NCI-H2171 treated with DMSO at 0.1 percent for 48 hours (cell line): ENCODE measurements at regions not wholly inside any gene's neighbourhood (a gene's known extent, or its start where the extent isn't known, plus 50 kb on each side); places are given as distances from the start of the nearest gene placed in this dataset.

Source experiments
- DNase-seq: peaks from one replicate; lab custom pipeline; 2025; lab: John Stamatoyannopoulos, UW

DNA sequence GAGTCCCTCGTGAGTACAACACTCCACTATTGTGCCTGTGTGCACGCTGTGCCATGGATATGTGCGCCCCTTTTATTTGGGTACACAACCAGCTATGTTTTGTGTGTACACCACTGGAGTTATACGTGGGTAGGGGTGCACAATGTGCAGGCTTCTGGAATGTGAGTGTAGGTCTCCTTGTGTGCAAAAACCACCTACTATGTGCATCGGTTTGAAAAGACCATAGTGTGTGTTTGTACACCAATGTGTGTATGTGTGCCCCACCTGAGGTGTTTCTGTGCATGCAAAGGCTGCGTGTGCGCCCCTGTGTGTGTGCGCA lies 86.4 kb upstream of the ALDH1L1 start:
- no peak for DNase-seq

DNA sequence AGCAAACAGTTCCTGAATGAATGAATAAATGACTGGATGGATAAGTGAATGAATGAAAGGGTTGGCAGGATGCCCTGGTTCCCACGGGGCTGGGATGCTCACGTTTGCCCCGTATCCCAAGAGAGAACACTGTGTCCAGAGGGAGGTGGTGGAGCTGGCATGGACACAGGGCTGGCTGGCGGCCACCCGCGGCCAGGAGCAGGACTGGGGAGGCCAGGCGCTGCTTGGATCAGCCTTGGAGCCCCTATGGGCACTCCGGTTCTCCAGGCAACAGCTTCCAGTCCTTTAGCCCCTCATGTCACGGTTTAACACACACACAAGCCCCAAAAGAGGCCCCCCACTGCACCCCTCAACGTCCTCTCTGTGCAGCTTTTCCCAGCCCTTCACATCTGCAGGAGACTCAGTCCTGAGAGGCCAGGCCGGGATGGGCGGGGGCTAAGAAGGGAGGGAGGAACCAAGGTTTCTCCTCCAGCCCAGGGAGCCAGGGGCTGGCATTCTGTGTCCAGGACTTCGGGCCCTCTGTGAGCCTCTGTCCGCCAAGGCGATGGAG lies 86.0 kb upstream of the ALDH1L1 start:
- DNase-seq = no peak

- DNase-seq = no peak
Measured at GRCh38 chr3:126264952-126265351, 84.6 kb upstream of the ALDH1L1 start.

- no peak for DNase-seq
Measured at GRCh38 chr3:126264381-126264780, 84.0 kb upstream of the ALDH1L1 start.

DNA sequence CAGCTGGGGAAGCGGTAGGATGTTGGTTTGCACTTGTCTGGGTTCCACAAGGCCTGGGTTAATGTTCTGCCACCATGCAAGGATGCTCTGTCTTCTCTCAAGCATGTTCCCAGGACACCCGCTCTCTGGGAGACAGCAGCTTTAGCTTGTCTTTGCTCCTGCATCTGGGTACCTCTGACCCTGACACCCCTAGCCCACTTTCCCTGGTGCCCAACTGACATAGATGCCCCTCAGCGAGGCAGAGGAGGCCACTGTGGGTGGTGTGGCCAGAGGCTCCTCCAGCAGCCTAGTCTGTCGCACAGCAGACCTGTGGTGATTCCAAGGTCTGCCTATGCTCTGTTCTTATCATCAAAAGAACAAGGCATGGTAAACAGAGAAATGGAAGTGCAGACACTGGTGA lies 83.6 kb upstream of the ALDH1L1 start:
- no peak for DNase-seq

DNA sequence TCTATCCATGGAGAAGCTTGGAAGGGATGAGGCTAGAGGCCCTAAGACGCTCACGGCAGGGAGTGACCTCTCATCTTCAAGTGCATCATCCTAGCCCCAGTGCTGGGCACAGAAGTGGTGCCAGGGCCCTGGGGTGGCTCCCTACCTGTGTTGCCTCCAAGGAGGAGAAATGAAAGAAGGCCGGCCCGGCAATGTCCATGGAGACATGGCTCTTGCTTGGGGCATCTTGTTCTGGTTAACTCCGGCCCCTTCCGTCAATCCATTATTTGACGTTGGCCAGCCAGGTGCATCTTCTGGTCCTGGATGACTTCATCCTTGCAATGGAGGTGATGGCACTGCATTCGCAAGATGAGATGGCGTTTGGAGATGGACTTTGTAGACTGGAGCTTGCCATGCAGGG lies 83.2 kb upstream of the ALDH1L1 start:
- no peak for DNase-seq

GRCh38 chr3:126262227-126262626 lies 81.8 kb upstream of the ALDH1L1 start:
- DNase-seq = no peak

DNA sequence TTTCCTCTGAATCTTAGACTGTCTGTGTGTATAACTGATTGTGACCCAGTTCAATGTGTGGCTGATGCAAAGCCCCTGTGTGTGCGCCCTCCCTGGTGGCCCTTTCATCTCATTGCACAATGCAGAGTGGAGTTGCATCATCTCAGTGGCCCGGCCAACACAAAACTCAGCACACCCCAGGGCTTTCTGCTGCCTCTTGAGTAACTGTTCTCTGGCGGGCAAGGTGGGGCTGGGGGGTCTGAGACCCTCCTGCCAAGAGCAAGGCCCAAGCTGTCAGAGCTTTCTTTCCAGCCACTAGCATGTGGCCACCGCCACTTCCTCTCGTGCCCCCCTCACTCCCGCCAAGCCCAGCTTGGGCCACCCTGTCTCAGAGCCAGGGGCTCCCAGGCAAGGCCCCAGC lies 80.7 kb upstream of the ALDH1L1 start:
- no peak for DNase-seq

GRCh38 chr3:126259411-126260391 lies 79.3 kb upstream of the ALDH1L1 start:
- DNase-seq = no peak

- no peak for DNase-seq
Measured at GRCh38 chr3:126258670-126259069, 78.3 kb upstream of the ALDH1L1 start.

DNA sequence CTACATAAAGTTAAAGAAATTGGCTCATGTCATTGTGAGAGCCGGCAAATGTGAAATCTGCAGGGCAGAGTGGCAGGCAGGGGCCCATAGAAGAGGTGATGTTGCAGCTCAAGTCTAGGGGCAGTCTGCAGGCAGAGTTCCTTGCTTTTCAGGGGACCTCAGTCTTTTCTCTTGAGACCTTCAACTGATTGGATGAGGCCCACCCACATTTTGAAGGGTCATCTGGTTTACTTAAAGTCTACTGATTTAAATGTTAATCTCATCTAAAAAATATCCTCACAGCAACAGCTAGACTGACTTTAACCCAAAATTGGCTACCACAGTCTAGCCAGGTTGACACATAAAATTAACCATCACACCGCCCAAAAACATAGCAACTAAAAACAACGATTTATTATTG lies 77.6 kb upstream of the ALDH1L1 start:
- no peak for DNase-seq

DNA sequence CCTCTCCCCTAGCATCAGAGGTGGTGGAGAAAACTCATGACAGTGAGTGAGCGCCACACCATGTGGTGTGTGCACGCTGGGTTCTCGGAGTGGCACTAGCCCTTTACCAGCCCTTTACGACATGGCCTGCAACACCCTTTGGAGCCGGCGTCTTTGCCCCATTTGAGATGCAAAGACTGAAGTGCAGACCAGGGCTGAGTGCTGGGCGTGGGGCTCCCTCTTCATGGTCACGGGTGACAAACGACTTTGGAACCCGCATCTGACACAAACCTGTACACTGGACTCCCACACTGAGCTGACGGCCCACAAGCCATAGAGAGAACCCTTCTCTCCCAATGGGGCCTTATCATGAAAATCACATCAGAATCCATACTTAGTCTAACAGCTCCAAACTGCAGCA lies 76.8 kb upstream of the ALDH1L1 start:
- DNase-seq = no peak

DNA sequence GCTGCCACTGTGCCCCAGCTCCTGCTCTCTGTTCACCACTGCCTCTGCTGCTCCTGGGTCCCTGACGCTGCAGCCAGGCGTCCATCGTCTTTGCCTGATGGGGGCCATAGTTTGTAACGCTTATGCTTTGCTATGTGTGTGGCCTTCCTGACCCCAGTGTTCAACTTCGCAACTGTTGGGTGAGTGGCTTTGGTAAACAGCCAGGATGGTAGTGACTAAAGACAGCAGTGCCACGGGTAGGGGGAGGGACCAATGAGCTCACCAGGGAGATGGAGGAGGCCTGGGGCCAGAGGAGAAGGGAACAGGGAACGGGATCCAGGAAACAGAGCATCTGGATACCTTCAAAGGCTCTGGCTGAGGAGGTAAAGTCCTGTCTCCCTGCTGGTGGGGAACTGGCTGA lies 75.9 kb upstream of the ALDH1L1 start:
- no peak for DNase-seq

- no peak for DNase-seq
Measured at GRCh38 chr3:126253072-126253471, 72.7 kb upstream of the ALDH1L1 start.

DNA sequence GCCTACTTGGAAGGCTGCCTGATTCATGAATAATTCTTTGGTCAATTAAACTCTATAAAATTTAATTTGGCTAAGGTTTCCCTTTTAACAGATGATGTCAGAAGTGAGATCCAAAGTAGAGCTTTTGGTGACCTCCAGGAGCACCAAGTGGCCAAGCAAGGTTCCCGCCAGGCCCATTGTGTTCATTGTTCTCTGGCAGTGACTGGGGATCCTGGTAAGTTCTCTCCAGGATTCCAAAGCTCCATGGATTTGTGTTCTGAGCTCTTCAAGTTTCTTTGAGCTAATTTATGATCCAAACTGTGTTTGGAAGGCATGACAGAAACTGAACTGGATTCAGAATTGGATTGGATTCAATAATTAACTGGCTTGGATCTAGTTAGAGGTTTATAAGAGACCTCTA lies 72.0 kb upstream of the ALDH1L1 start:
- no peak for DNase-seq

- peak; percentile 33 for DNase-seq
Measured at GRCh38 chr3:126245811-126246727, 65.7 kb upstream of the ALDH1L1 start.
